HUES64 (cell line): ENCODE measurements at regions not wholly inside any gene's neighbourhood (a gene's known extent, or its start where the extent isn't known, plus 50 kb on each side); places are given as distances from the start of the nearest gene placed in this dataset.

Experiments used
- H3K27ac ChIP-seq: 2 replicates; pipeline ENCODE4 v1.7.0; 2013; ENCODE audit warnings: low read depth, low read length, inconsistent platforms
- H3K27me3 ChIP-seq: 2 replicates; pipeline ENCODE4 v1.6.1; 2013; ENCODE audit warnings: mild to moderate bottlenecking, low read length; ENCODE audit not compliant: insufficient read depth
- H3K36me3 ChIP-seq: 2 replicates; pipeline ENCODE4 v1.6.1; 2013; ENCODE audit warnings: mild to moderate bottlenecking, low read length; ENCODE audit not compliant: insufficient read depth
- H3K4me1 ChIP-seq: 2 replicates; pipeline ENCODE4 v1.6.1; 2013; ENCODE audit warnings: mild to moderate bottlenecking, low read length, moderate library complexity; ENCODE audit not compliant: insufficient read depth
- H3K4me3 ChIP-seq: 2 replicates; pipeline ENCODE4 v1.5.1; 2013; ENCODE audit warnings: mild to moderate bottlenecking, low read length, moderate library complexity
- H3K9ac ChIP-seq: 2 replicates; pipeline ENCODE4 v1.6.1; 2013; ENCODE audit warnings: mild to moderate bottlenecking, low read depth, low read length
- H3K9me3 ChIP-seq: 2 replicates; pipeline ENCODE4 v1.6.1; 2013; ENCODE audit warnings: low read depth, low read length; ENCODE audit not compliant: insufficient read depth
- WGBS: fragments of 150-250, 120-280 bp; methylation state at CpG from one replicate; pipeline ENCODE4 v1.1.7; 2013; ENCODE audit warnings: missing lambda C conversion rate; 5-methylcytosine and 5-hydroxymethylcytosine counted together

- Histone ChIP-seq H3K4me1 (no peaks in the 10 kb centered on the region), H3K4me3 (no peak overlapping the region), H3K27me3 (no peaks in the 10 kb centered on the region), H3K36me3 (no peaks in the 10 kb centered on the region), H3K27ac (no peak overlapping the region), H3K9me3 (no peaks in the 10 kb centered on the region), H3K9ac (no peak overlapping the region)
- WGBS, result 100% methylated on average over 1 of the region's 3 CpGs
Measured at GRCh38 chr18:65548316-65548715, 202.5 kb upstream of the CDH7 start.

GRCh38 chr18:65547046-65547445 is 203.8 kb upstream of the CDH7 start:
- Histone ChIP-seq H3K36me3 (no peaks in the 10 kb centered on the region), H3K27me3 (no peaks in the 10 kb centered on the region), H3K4me3 (no peak overlapping the region), H3K9me3 (no peaks in the 10 kb centered on the region), H3K9ac (no peak overlapping the region), H3K4me1 (no peaks in the 10 kb centered on the region), H3K27ac (no peak overlapping the region)

- 98% methylated on average over 6 of the region's 6 CpGs for WGBS
- Histone ChIP-seq H3K27me3 (no peaks in the 10 kb centered on the region), H3K4me3 (no peak overlapping the region), H3K27ac (no peak overlapping the region), H3K4me1 (no peaks in the 10 kb centered on the region), H3K36me3 (no peaks in the 10 kb centered on the region), H3K9ac (no peak overlapping the region), H3K9me3 (no peaks in the 10 kb centered on the region)
Measured at GRCh38 chr18:65544701-65545100, 206.1 kb upstream of the CDH7 start.

- 97% methylated on average over 3 of the region's 4 CpGs for WGBS
- Histone ChIP-seq H3K36me3 (no peaks in the 10 kb centered on the region), H3K27ac (no peak overlapping the region), H3K4me3 (no peak overlapping the region), H3K27me3 (no peaks in the 10 kb centered on the region), H3K9me3 (no peaks in the 10 kb centered on the region), H3K9ac (no peak overlapping the region), H3K4me1 (no peaks in the 10 kb centered on the region)
Measured at GRCh38 chr18:65527879-65528633, 222.8 kb upstream of the CDH7 start.

GRCh38 chr18:65526099-65526498 is 224.7 kb upstream of the CDH7 start:
- WGBS, result no CpG with 5 or more reads among the region's 1 CpG
- H3K4me1 ChIP-seq, result no peaks in the 10 kb centered on the region
- H3K36me3 ChIP-seq, result no peaks in the 10 kb centered on the region
- H3K9me3 ChIP-seq, result no peaks in the 10 kb centered on the region
- no peak overlapping the region for H3K4me3 ChIP-seq
- no peak overlapping the region for H3K9ac ChIP-seq
- no peak overlapping the region for H3K27ac ChIP-seq
- H3K27me3 ChIP-seq, result no peaks in the 10 kb centered on the region

- H3K27me3 ChIP-seq, result no peaks in the 10 kb centered on the region
- WGBS, result 86% methylated on average over 3 of the region's 3 CpGs
- no peaks in the 10 kb centered on the region for H3K36me3 ChIP-seq
- no peaks in the 10 kb centered on the region for H3K4me1 ChIP-seq
- no peak overlapping the region for H3K4me3 ChIP-seq
- no peak overlapping the region for H3K9ac ChIP-seq
- H3K27ac ChIP-seq, result no peak overlapping the region
- no peaks in the 10 kb centered on the region for H3K9me3 ChIP-seq
Measured at GRCh38 chr18:65523461-65523860, 227.4 kb upstream of the CDH7 start.

GRCh38 chr18:65522907-65523306 is 227.9 kb upstream of the CDH7 start:
- Histone ChIP-seq H3K27me3 (no peaks in the 10 kb centered on the region), H3K4me3 (no peak overlapping the region), H3K27ac (no peak overlapping the region), H3K9ac (no peak overlapping the region), H3K9me3 (no peaks in the 10 kb centered on the region), H3K4me1 (no peaks in the 10 kb centered on the region), H3K36me3 (no peaks in the 10 kb centered on the region)
- WGBS, result 93% methylated on average over 3 of the region's 4 CpGs

GRCh38 chr18:65516209-65516608 is 234.6 kb upstream of the CDH7 start:
- Histone ChIP-seq H3K27me3 (no peaks in the 10 kb centered on the region), H3K27ac (no peak overlapping the region), H3K9me3 (no peaks in the 10 kb centered on the region), H3K9ac (no peak overlapping the region), H3K4me1 (no peaks in the 10 kb centered on the region), H3K4me3 (no peak overlapping the region), H3K36me3 (no peaks in the 10 kb centered on the region)
- 97% methylated on average over 4 of the region's 5 CpGs for WGBS

- no peaks in the 10 kb centered on the region for H3K27me3 ChIP-seq
- H3K9ac ChIP-seq, result no peak overlapping the region
- no peaks in the 10 kb centered on the region for H3K36me3 ChIP-seq
- H3K4me3 ChIP-seq, result no peak overlapping the region
- H3K9me3 ChIP-seq, result no peaks in the 10 kb centered on the region
- no peak overlapping the region for H3K27ac ChIP-seq
- H3K4me1 ChIP-seq, result no peaks in the 10 kb centered on the region; the same call in 1 of the 2 replicates
Measured at GRCh38 chr18:65498605-65499004, 252.2 kb upstream of the CDH7 start.

- Histone ChIP-seq H3K9ac (no peak overlapping the region), H3K27me3 (no peaks in the 10 kb centered on the region), H3K9me3 (no peaks in the 10 kb centered on the region), H3K27ac (no peak overlapping the region), H3K4me1 (peaks cover 4% of the 10 kb centered on the region; the same call in 1 of the 2 replicates), H3K4me3 (no peak overlapping the region), H3K36me3 (no peaks in the 10 kb centered on the region)
- 90% methylated on average over 2 of the region's 2 CpGs for WGBS
Measured at GRCh38 chr18:65487569-65487968, 263.2 kb upstream of the CDH7 start.

GRCh38 chr18:65477455-65477854 is 273.4 kb upstream of the CDH7 start:
- Histone ChIP-seq H3K36me3 (no peaks in the 10 kb centered on the region), H3K4me1 (no peaks in the 10 kb centered on the region), H3K9me3 (no peaks in the 10 kb centered on the region), H3K27me3 (no peaks in the 10 kb centered on the region), H3K27ac (no peak overlapping the region), H3K9ac (no peak overlapping the region), H3K4me3 (no peak overlapping the region)
- WGBS, result 95% methylated on average over 3 of the region's 3 CpGs

- no peak overlapping the region for H3K27ac ChIP-seq
- H3K4me3 ChIP-seq, result no peak overlapping the region
- no peaks in the 10 kb centered on the region for H3K9me3 ChIP-seq
- 95% methylated on average over 3 of the region's 3 CpGs for WGBS
- no peaks in the 10 kb centered on the region for H3K4me1 ChIP-seq
- H3K36me3 ChIP-seq, result no peaks in the 10 kb centered on the region
- no peaks in the 10 kb centered on the region for H3K27me3 ChIP-seq
- no peak overlapping the region for H3K9ac ChIP-seq
Measured at GRCh38 chr18:65468881-65469280, 281.9 kb upstream of the CDH7 start.
